HCT116 (cell line): ENCODE measurements at regions not wholly inside any gene's neighbourhood (a gene's known extent, or its start where the extent isn't known, plus 50 kb on each side); places are given as distances from the start of the nearest gene placed in this dataset.

Experiments used
- ATAC-seq: fragments of 200-7000 bp; cut with Tn5 transposase; 2 replicates; pipeline ENCODE4 v1.9.1; 2020; ENCODE audit warnings: mild to moderate bottlenecking, moderate library complexity
- BruUV-seq: library from RNA; stranded (reverse); fragments of 400-500 nt; replicated peaks from 2 replicates; lab custom pipeline; 2021; lab: Mats Ljungman, UMichigan
- CTCF ChIA-PET: fragments of 300-600 bp; sonication (Branson Sonifier 250); formaldehyde crosslinking; loops from one replicate; lab custom pipeline; 2021; ENCODE audit warnings: antibody characterized with exemption; lab: Charles Lee
- POLR2A ChIA-PET: fragments of 300-600, 350-600 bp; sonication (Branson Sonifier 250); formaldehyde crosslinking; loops from one replicate; lab custom pipeline; 2021; ENCODE audit warnings: antibody characterized with exemption; lab: Charles Lee
- RAD21 ChIA-PET, 2 experiments: fragments of 300-600 bp; sonication (Branson Sonifier 250); formaldehyde crosslinking; loops; one replicate each; lab custom pipeline; 2023; ENCODE audit warnings: low total read pairs in 2 of 2; ENCODE audit not compliant: uncharacterized antibody in 2 of 2, unreplicated experiment in 2 of 2, low non-redundant PET in 1 of 2; lab: Charles Lee
- DNase-seq: peaks from one replicate; pipeline ENCODE4 v3.0.0-alpha.2; 2010; ENCODE audit warnings: low read depth, low spot score
- H2AFZ ChIP-seq: fragments of 200-600 bp; shearing (Covaris generic), sonication (generic); 2 replicates; pipeline ENCODE4 v1.6.1; 2017; ENCODE audit warnings: low read depth, mixed run types, mixed read lengths, antibody characterized with exemption, low read length; ENCODE audit not compliant: poor library complexity, severe bottlenecking
- H3K27ac ChIP-seq: 2 replicates; pipeline ENCODE4 v1.5.1; 2012; ENCODE audit warnings: low read depth, low read length
- H3K27me3 ChIP-seq: fragments of 200-600 bp; sonication (generic); 2 replicates; pipeline ENCODE4 v1.6.1; 2016; ENCODE audit warnings: mixed run types, low read length, mixed read lengths; ENCODE audit not compliant: insufficient read depth
- H3K36me3 ChIP-seq, 2 experiments: fragments of 200-500 bp in 1 of 2; fragments of 200-600 bp in 1 of 2; sonication (Bioruptor generic) in 1 of 2; sonication (generic) in 1 of 2; 2 replicates each; pipeline versions ENCODE4 v1.5.1 to v1.6.1; 2014 to 2016; ENCODE audit warnings: low read length in 2 of 2, inconsistent platforms in 1 of 2, mixed read lengths in 1 of 2, mixed run types in 1 of 2; ENCODE audit not compliant: insufficient read depth in 2 of 2, control insufficient read depth in 1 of 2
- H3K4me1 ChIP-seq, 2 experiments: fragments of 200-600 bp in 1 of 2; sonication (generic) in 1 of 2; 2 replicates each; pipeline versions ENCODE4 v1.5.1 to v1.6.1; 2012 to 2017; ENCODE audit warnings: low read length in 2 of 2, inconsistent platforms in 1 of 2, mild to moderate bottlenecking in 1 of 2, mixed read lengths in 1 of 2, mixed run types in 1 of 2, moderate library complexity in 1 of 2; ENCODE audit not compliant: insufficient read depth in 2 of 2, control insufficient read depth in 1 of 2
- H3K4me2 ChIP-seq: fragments of 200-600 bp; sonication (generic); 2 replicates; pipeline ENCODE4 v1.6.1; 2017; ENCODE audit warnings: mixed run types, low read length, mixed read lengths
- H3K4me3 ChIP-seq, 2 experiments: fragments of 200-600 bp in 1 of 2; sonication (generic) in 1 of 2; replicated peaks in 1 of 2; 2 replicates each; pipeline ENCODE4 v1.5.1; 2011 to 2016; ENCODE audit warnings: low read length in 2 of 2, control low read depth in 1 of 2, low read depth in 1 of 2, mild to moderate bottlenecking in 1 of 2, mixed read lengths in 1 of 2, mixed run types in 1 of 2
- H3K79me2 ChIP-seq: fragments of 200-600 bp; sonication (generic); 2 replicates; pipeline ENCODE4 v1.6.1; 2017; ENCODE audit warnings: mild to moderate bottlenecking, mixed run types, low read length, moderate library complexity, mixed read lengths; ENCODE audit not compliant: insufficient read depth
- H3K9ac ChIP-seq: fragments of 200-600 bp; sonication (generic); 2 replicates; pipeline ENCODE4 v1.6.1; 2016; ENCODE audit warnings: low read length, mixed read lengths
- H3K9me2 ChIP-seq: fragments of 200-600 bp; sonication (generic), shearing (Covaris generic); 2 replicates; pipeline ENCODE4 v1.6.1; 2017; ENCODE audit warnings: mixed run types, mild to moderate bottlenecking, moderate library complexity; ENCODE audit not compliant: insufficient read depth
- H3K9me3 ChIP-seq, 2 experiments: fragments of 200-500 bp in 1 of 2; fragments of 200-600 bp in 1 of 2; sonication (Bioruptor generic) in 1 of 2; sonication (generic) in 1 of 2; 2 replicates each; pipeline ENCODE4 v1.6.1; 2014 to 2017; ENCODE audit warnings: low read length in 2 of 2, mixed read lengths in 2 of 2, inconsistent platforms in 1 of 2, low read depth in 1 of 2, mild to moderate bottlenecking in 1 of 2, mixed run types in 1 of 2, moderate library complexity in 1 of 2; ENCODE audit not compliant: control insufficient read depth in 1 of 2, insufficient read depth in 1 of 2
- H4K20me1 ChIP-seq: fragments of 200-600 bp; sonication (generic), shearing (Covaris generic); 2 replicates; pipeline ENCODE4 v1.6.1; 2017; ENCODE audit warnings: mixed run types, mild to moderate bottlenecking, moderate library complexity; ENCODE audit not compliant: insufficient read depth
- CBX3 ChIP-seq: IDR thresholded peaks from 2 replicates; pipeline ENCODE4 v1.6.1; 2012; ENCODE audit warnings: low read depth
- ELF1 ChIP-seq: IDR thresholded peaks from 2 replicates; pipeline ENCODE4 v1.6.1; 2012; ENCODE audit warnings: low read depth, borderline replicate concordance
- EZH2 ChIP-seq: fragments of 200-600 bp; sonication (generic); IDR thresholded peaks from 2 replicates; pipeline ENCODE4 v1.6.1; 2017; ENCODE audit warnings: antibody characterized with exemption, mixed run types
- EZH2phosphoT487 ChIP-seq: fragments of 200-600 bp; IDR thresholded peaks from 2 replicates; pipeline ENCODE4 v1.6.1; 2018; ENCODE audit warnings: antibody characterized with exemption, borderline replicate concordance
- FOSL1 ChIP-seq: IDR thresholded peaks from 2 replicates; pipeline ENCODE4 v1.6.1; 2012; ENCODE audit warnings: low read depth
- JUND ChIP-seq: IDR thresholded peaks from 2 replicates; pipeline ENCODE4 v1.6.1; 2012
- MAX ChIP-seq: IDR thresholded peaks from 2 replicates; pipeline ENCODE4 v1.6.1; 2012
- POLR2A ChIP-seq: IDR thresholded peaks from 2 replicates; pipeline ENCODE4 v1.7.0; 2011; ENCODE audit warnings: borderline replicate concordance; ENCODE audit not compliant: insufficient read depth, insufficient read length; ENCODE audit errors: extremely low read depth
- POLR2AphosphoS5 ChIP-seq: IDR thresholded peaks from 2 replicates; pipeline ENCODE4 v1.6.1; 2011; ENCODE audit warnings: mild to moderate bottlenecking, low read depth, low read length, moderate library complexity
- SIN3A ChIP-seq: IDR thresholded peaks from 2 replicates; pipeline ENCODE4 v1.6.1; 2012; ENCODE audit warnings: low read depth
- SP1 ChIP-seq: IDR thresholded peaks from 2 replicates; pipeline ENCODE4 v1.6.1; 2012; ENCODE audit warnings: low read depth
- SRF ChIP-seq: IDR thresholded peaks from 2 replicates; pipeline ENCODE4 v1.6.1; 2012; ENCODE audit warnings: low read depth
- TCF7L2 ChIP-seq: IDR thresholded peaks from 2 replicates; pipeline ENCODE4 v1.7.0; 2011; ENCODE audit warnings: borderline replicate concordance, inconsistent platforms; ENCODE audit not compliant: insufficient read depth, insufficient read length; ENCODE audit errors: extremely low read depth
- YY1 ChIP-seq: IDR thresholded peaks from 2 replicates; pipeline ENCODE4 v1.6.1; 2011; ENCODE audit warnings: low read length, low read depth, moderate library complexity, mild to moderate bottlenecking; ENCODE audit not compliant: insufficient replicate concordance; ENCODE audit errors: extremely low read depth
- ZFX ChIP-seq: fragments of 450-650 bp; IDR thresholded peaks from 2 replicates; pipeline ENCODE4 v1.6.1; 2017
- intact Hi-C: fragments of 100-400 bp; cut with micrococcal nuclease; formaldehyde crosslinking; loops from 2 replicates; pipeline ENCODE4 v1.10.0; 2022
- TF ChIP-seq, protein P1 (sequence below), 3 experiments: fragments of 200-600 bp in 1 of 3; sonication (generic) in 1 of 3; IDR thresholded peaks in 2 of 3; conservative IDR thresholded peaks in 1 of 3; 2 replicates each; pipeline ENCODE4 v1.5.1; 2012 to 2017; ENCODE audit warnings: low read depth in 2 of 3, low read length in 2 of 3, antibody characterized with exemption in 1 of 3, borderline replicate concordance in 1 of 3, control low read depth in 1 of 3, mild to moderate bottlenecking in 1 of 3, mixed read lengths in 1 of 3, mixed run types in 1 of 3, moderate library complexity in 1 of 3; ENCODE audit not compliant: insufficient read depth in 1 of 3

DNA sequence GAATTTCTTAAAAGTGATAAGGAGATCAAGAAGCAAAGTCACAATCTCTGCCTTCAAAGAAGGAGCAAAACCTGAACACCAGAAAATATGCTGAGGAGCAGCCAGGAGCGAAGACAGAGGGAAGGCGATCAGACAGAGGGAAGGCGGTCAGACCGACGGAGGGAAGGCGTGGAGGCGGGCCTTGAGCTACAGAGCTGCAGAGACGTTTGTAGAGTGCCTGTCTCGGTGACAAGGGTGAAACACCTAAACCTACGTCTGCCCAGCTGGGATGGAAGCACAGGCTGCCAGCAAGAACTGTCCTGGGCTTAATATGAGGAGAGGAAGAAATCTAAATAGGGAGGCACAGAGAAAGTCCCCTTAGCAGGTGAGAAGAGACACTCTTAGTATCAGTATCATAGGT is 476.0 kb downstream of the OCA2 start:
- no peak overlapping the region for H3K4me2 ChIP-seq
- H3K9ac ChIP-seq: no peak overlapping the region
- DNase-seq: no peak
- TF ChIP-seq POLR2AphosphoS5 (no peak), YY1 (no peak), EZH2phosphoT487 (no peak), CBX3 (no peak)
- H3K4me3 ChIP-seq: no peak overlapping the region
- H3K9me3 ChIP-seq: peaks cover 24 to 26% of the 10 kb centered on the region in 2 experiments
- RAD21 ChIA-PET: no interaction called here
- ATAC-seq: no peak
- CTCF ChIA-PET: no interaction called here
- no peaks in the 10 kb centered on the region for H4K20me1 ChIP-seq
- H3K27ac ChIP-seq: no peak overlapping the region
- H3K79me2 ChIP-seq: no peaks in the 10 kb centered on the region
- BruUV-seq: no TSS peak
- POLR2A ChIA-PET: no interaction called here
- no peaks in the 10 kb centered on the region for H3K4me1 ChIP-seq
- H3K27me3 ChIP-seq: no peaks in the 10 kb centered on the region
- intact Hi-C loops: no loop called here
- H2AFZ ChIP-seq: no peak overlapping the region
- no peaks in the 10 kb centered on the region for H3K9me2 ChIP-seq
- H3K36me3 ChIP-seq: no peaks in the 10 kb centered on the region

GRCh38 chr15:27622371-27622770 is 476.7 kb downstream of the OCA2 start:
- no TSS peak for BruUV-seq
- intact Hi-C loops: no loop called here
- CTCF ChIA-PET: no interaction called here

More at GRCh38 chr15:27622371-27622770, 476.7 kb downstream of the OCA2 start:
- H3K9me3 ChIP-seq: peaks cover 22 to 24% of the 10 kb centered on the region in 2 experiments; a peak in 3 of 4 replicates
- no peak overlapping the region for H3K9ac ChIP-seq
- H3K27ac ChIP-seq: no peak overlapping the region
- no peaks in the 10 kb centered on the region for H3K4me1 ChIP-seq
- H3K36me3 ChIP-seq: no peaks in the 10 kb centered on the region
- POLR2A ChIA-PET: no interaction called here
- H3K4me3 ChIP-seq: no peak overlapping the region
- H3K9me2 ChIP-seq: no peaks in the 10 kb centered on the region
- DNase-seq (no peak), ATAC-seq (no peak)
- TF ChIP-seq SP1 (no peak), POLR2A (no peak), SIN3A (no peak), ELF1 (no peak), JUND (no peak), SRF (no peak), POLR2AphosphoS5 (no peak), EZH2 (no peak), TCF7L2 (no peak), ZFX (no peak), CBX3 (no peak), FOSL1 (no peak), MAX (no peak)
- TF ChIP-seq, protein P1, sequence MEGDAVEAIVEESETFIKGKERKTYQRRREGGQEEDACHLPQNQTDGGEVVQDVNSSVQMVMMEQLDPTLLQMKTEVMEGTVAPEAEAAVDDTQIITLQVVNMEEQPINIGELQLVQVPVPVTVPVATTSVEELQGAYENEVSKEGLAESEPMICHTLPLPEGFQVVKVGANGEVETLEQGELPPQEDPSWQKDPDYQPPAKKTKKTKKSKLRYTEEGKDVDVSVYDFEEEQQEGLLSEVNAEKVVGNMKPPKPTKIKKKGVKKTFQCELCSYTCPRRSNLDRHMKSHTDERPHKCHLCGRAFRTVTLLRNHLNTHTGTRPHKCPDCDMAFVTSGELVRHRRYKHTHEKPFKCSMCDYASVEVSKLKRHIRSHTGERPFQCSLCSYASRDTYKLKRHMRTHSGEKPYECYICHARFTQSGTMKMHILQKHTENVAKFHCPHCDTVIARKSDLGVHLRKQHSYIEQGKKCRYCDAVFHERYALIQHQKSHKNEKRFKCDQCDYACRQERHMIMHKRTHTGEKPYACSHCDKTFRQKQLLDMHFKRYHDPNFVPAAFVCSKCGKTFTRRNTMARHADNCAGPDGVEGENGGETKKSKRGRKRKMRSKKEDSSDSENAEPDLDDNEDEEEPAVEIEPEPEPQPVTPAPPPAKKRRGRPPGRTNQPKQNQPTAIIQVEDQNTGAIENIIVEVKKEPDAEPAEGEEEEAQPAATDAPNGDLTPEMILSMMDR (IDR thresholded peaks at IDR 0.05 in 2 of 3, conservative IDR thresholded peaks at IDR 0.05 in 1 of 3; ENCODE audit: borderline replicate concordance in 1 of 3, insufficient read depth in 1 of 3, low read depth in 2 of 3, low read length in 2 of 3): no peak
- no peaks in the 10 kb centered on the region for H4K20me1 ChIP-seq
- no peaks in the 10 kb centered on the region for H3K27me3 ChIP-seq
- no peaks in the 10 kb centered on the region for H3K79me2 ChIP-seq
- H2AFZ ChIP-seq: no peak overlapping the region
- no peak overlapping the region for H3K4me2 ChIP-seq
- RAD21 ChIA-PET: no interaction called here
